Activated CD8-positive, alpha-beta T cell treated with anti-CD3 and anti-CD28 coated beads, Interleukin-2, amount 10 ng/mL, durations not matched to agents 7 days and 5 days (primary cell): ENCODE measurements at regions not wholly inside any gene's neighbourhood (a gene's known extent, or its start where the extent isn't known, plus 50 kb on each side); places are given as distances from the start of the nearest gene placed in this dataset.
"Not testable (repeated sequence)": the region's sequence is repeated elsewhere in the genome, so short reads cannot be mapped to it uniquely, and the experiment has no call there.

Experiments
- ATAC-seq: fragments of 150-1000 bp; cut with Tn5 transposase; one replicate; pipeline ENCODE4 v1.10.0; 2021; ENCODE audit warnings: moderate library complexity
- CTCF ChIA-PET: fragments of 350-600 bp; sonication (Branson Sonifier 250); formaldehyde crosslinking; loops from one replicate; lab custom pipeline; 2021; ENCODE audit warnings: antibody characterized with exemption; lab: Charles Lee
- POLR2A ChIA-PET: fragments of 350-600 bp; sonication (Branson Sonifier 250); formaldehyde crosslinking; loops from one replicate; lab custom pipeline; 2021; ENCODE audit warnings: antibody characterized with exemption; lab: Charles Lee
- DNase-seq: peaks from one replicate; pipeline ENCODE4 v3.0.0-alpha.2; 2020
- H3K27ac Mint-ChIP-seq: one replicate; pipeline ENCODE4 v1.8.0; 2021; ENCODE audit warnings: mild to moderate bottlenecking, mixed read lengths
- H3K27me3 Mint-ChIP-seq: one replicate; pipeline ENCODE4 v1.8.0; 2021; ENCODE audit warnings: low read depth, mixed read lengths
- H3K36me3 Mint-ChIP-seq: one replicate; pipeline ENCODE4 v1.8.0; 2021; ENCODE audit warnings: low read depth, mixed read lengths
- H3K4me1 Mint-ChIP-seq: one replicate; pipeline ENCODE4 v1.8.0; 2021; ENCODE audit warnings: low read depth, mixed read lengths
- H3K4me3 Mint-ChIP-seq: one replicate; pipeline ENCODE4 v1.8.0; 2021; ENCODE audit warnings: mild to moderate bottlenecking, mixed read lengths
- H3K9me3 Mint-ChIP-seq: one replicate; pipeline ENCODE4 v1.8.0; 2022; ENCODE audit warnings: mixed read lengths; ENCODE audit not compliant: insufficient read depth

GRCh38 chr3:87503900-87504498 is 227.6 kb upstream of the POU1F1 start:
- ChIA-PET POLR2A (no interaction called here), CTCF (no interaction called here)
- no peaks in the 10 kb centered on the region for H3K27me3 Mint-ChIP-seq
- no peaks in the 10 kb centered on the region for H3K9me3 Mint-ChIP-seq
- ATAC-seq, result no peak
- peak; percentile 28 for DNase-seq
- no peak overlapping the region for H3K4me3 Mint-ChIP-seq
- no peaks in the 10 kb centered on the region for H3K4me1 Mint-ChIP-seq
- H3K36me3 Mint-ChIP-seq, result no peaks in the 10 kb centered on the region
- H3K27ac Mint-ChIP-seq, result no peak overlapping the region

- no peaks in the 10 kb centered on the region for H3K36me3 Mint-ChIP-seq
- no peaks in the 10 kb centered on the region for H3K9me3 Mint-ChIP-seq
- no peaks in the 10 kb centered on the region for H3K4me1 Mint-ChIP-seq
- DNase-seq, result no peak
- no peak overlapping the region for H3K4me3 Mint-ChIP-seq
- POLR2A ChIA-PET, result no interaction called here
- CTCF ChIA-PET, result no interaction called here
- ATAC-seq, result no peak
- no peaks in the 10 kb centered on the region for H3K27me3 Mint-ChIP-seq
- H3K27ac Mint-ChIP-seq, result no peak overlapping the region
Observed at GRCh38 chr3:87501076-87501475, 224.7 kb upstream of the POU1F1 start.

GRCh38 chr3:87498358-87499080 is 222.1 kb upstream of the POU1F1 start:
- ChIA-PET POLR2A (no interaction called here), CTCF (interaction anchor here (0.8 kb wide), 1 partner anchor 28 kb away, joined by 3 read pairs; no protein-coding TSS in a partner anchor)
- no peak overlapping the region for H3K4me3 Mint-ChIP-seq
- no peaks in the 10 kb centered on the region for H3K27me3 Mint-ChIP-seq
- DNase-seq (no peak), ATAC-seq (no peak)
- no peak overlapping the region for H3K27ac Mint-ChIP-seq
- no peaks in the 10 kb centered on the region for H3K36me3 Mint-ChIP-seq
- H3K4me1 Mint-ChIP-seq, result no peaks in the 10 kb centered on the region
- no peaks in the 10 kb centered on the region for H3K9me3 Mint-ChIP-seq

GRCh38 chr3:87495938-87496337 is 219.6 kb upstream of the POU1F1 start:
- Mint-ChIP-seq H3K27ac (no peak overlapping the region), H3K4me3 (no peak overlapping the region), H3K4me1 (no peaks in the 10 kb centered on the region), H3K9me3 (no peaks in the 10 kb centered on the region), H3K36me3 (no peaks in the 10 kb centered on the region), H3K27me3 (no peaks in the 10 kb centered on the region)
- POLR2A ChIA-PET, result no interaction called here
- CTCF ChIA-PET, result no interaction called here
- DNase-seq, result no peak
- no peak for ATAC-seq

GRCh38 chr3:87494264-87494663 is 217.9 kb upstream of the POU1F1 start:
- Mint-ChIP-seq H3K27ac (no peak overlapping the region), H3K36me3 (no peaks in the 10 kb centered on the region), H3K9me3 (no peaks in the 10 kb centered on the region), H3K4me3 (no peak overlapping the region), H3K4me1 (no peaks in the 10 kb centered on the region), H3K27me3 (no peaks in the 10 kb centered on the region)
- DNase-seq (no peak), ATAC-seq (no peak)
- POLR2A ChIA-PET, result no interaction called here
- CTCF ChIA-PET, result no interaction called here

GRCh38 chr3:87491843-87492242 is 215.5 kb upstream of the POU1F1 start:
- ChIA-PET POLR2A (no interaction called here), CTCF (no interaction called here)
- DNase-seq, result no peak
- Mint-ChIP-seq H3K36me3 (no peaks in the 10 kb centered on the region), H3K27me3 (no peaks in the 10 kb centered on the region), H3K27ac (no peak overlapping the region), H3K4me3 (no peak overlapping the region), H3K9me3 (no peaks in the 10 kb centered on the region), H3K4me1 (no peaks in the 10 kb centered on the region)
- ATAC-seq, result no peak

- Mint-ChIP-seq H3K27me3 (no peaks in the 10 kb centered on the region), H3K4me3 (no peak overlapping the region), H3K27ac (no peak overlapping the region), H3K36me3 (no peaks in the 10 kb centered on the region), H3K9me3 (no peaks in the 10 kb centered on the region), H3K4me1 (no peaks in the 10 kb centered on the region)
- ChIA-PET CTCF (no interaction called here), POLR2A (no interaction called here)
- DNase-seq, result no peak
- ATAC-seq, result no peak
Observed at GRCh38 chr3:87489892-87490291, 213.5 kb upstream of the POU1F1 start.

- no peak for ATAC-seq
- no peak overlapping the region for H3K4me3 Mint-ChIP-seq
- H3K4me1 Mint-ChIP-seq, result no peaks in the 10 kb centered on the region
- POLR2A ChIA-PET, result no interaction called here
- DNase-seq, result no peak
- no peak overlapping the region for H3K27ac Mint-ChIP-seq
- no peaks in the 10 kb centered on the region for H3K9me3 Mint-ChIP-seq
- CTCF ChIA-PET, result no interaction called here
- no peaks in the 10 kb centered on the region for H3K27me3 Mint-ChIP-seq
- no peaks in the 10 kb centered on the region for H3K36me3 Mint-ChIP-seq
Observed at GRCh38 chr3:87488765-87489164, 212.4 kb upstream of the POU1F1 start.

GRCh38 chr3:87486635-87487034 is 210.3 kb upstream of the POU1F1 start:
- H3K4me1 Mint-ChIP-seq, H3K9me3 Mint-ChIP-seq, H3K4me3 Mint-ChIP-seq, POLR2A ChIA-PET, H3K27me3 Mint-ChIP-seq, H3K27ac Mint-ChIP-seq, H3K36me3 Mint-ChIP-seq, ATAC-seq, DNase-seq, CTCF ChIA-PET: not testable (repeated sequence)

- POLR2A ChIA-PET, result no interaction called here
- no peaks in the 10 kb centered on the region for H3K36me3 Mint-ChIP-seq
- ATAC-seq (no peak), DNase-seq (no peak)
- H3K4me3 Mint-ChIP-seq, result no peak overlapping the region
- CTCF ChIA-PET, result no interaction called here
- no peak overlapping the region for H3K27ac Mint-ChIP-seq
- no peaks in the 10 kb centered on the region for H3K27me3 Mint-ChIP-seq
- H3K4me1 Mint-ChIP-seq, result no peaks in the 10 kb centered on the region
- no peaks in the 10 kb centered on the region for H3K9me3 Mint-ChIP-seq
Observed at GRCh38 chr3:87486115-87486514, 209.7 kb upstream of the POU1F1 start.

GRCh38 chr3:87478716-87479115 is 202.3 kb upstream of the POU1F1 start:
- ChIA-PET POLR2A (no interaction called here), CTCF (no interaction called here)
- DNase-seq (no peak), ATAC-seq (no peak)
- Mint-ChIP-seq H3K27ac (no peak overlapping the region), H3K4me1 (no peaks in the 10 kb centered on the region), H3K4me3 (no peak overlapping the region), H3K36me3 (no peaks in the 10 kb centered on the region), H3K27me3 (no peaks in the 10 kb centered on the region), H3K9me3 (no peaks in the 10 kb centered on the region)

GRCh38 chr3:87473944-87474343 is 197.6 kb upstream of the POU1F1 start:
- H3K27me3 Mint-ChIP-seq, result no peaks in the 10 kb centered on the region
- DNase-seq, result no peak
- peaks cover 9% of the 10 kb centered on the region for H3K9me3 Mint-ChIP-seq
- ATAC-seq, result no peak
- POLR2A ChIA-PET, result no interaction called here
- H3K36me3 Mint-ChIP-seq, result no peaks in the 10 kb centered on the region
- H3K4me1 Mint-ChIP-seq, result no peaks in the 10 kb centered on the region
- H3K4me3 Mint-ChIP-seq, result no peak overlapping the region
- no peak overlapping the region for H3K27ac Mint-ChIP-seq
- CTCF ChIA-PET, result no interaction called here
